IMR-90 (cell line): ENCODE measurements at regions not wholly inside any gene's neighbourhood (a gene's known extent, or its start where the extent isn't known, plus 50 kb on each side); places are given as distances from the start of the nearest gene placed in this dataset.

ENCODE experiments used
- ATAC-seq: fragments of 200-7000 bp; cut with Tn5 transposase; 2 replicates; pipeline ENCODE4 v1.9.1; 2020; ENCODE audit warnings: low read depth, mild to moderate bottlenecking, moderate library complexity
- BruUV-seq: library from RNA; stranded (reverse); fragments of 400-500 nt; replicated peaks from 2 replicates; lab custom pipeline; 2021; lab: Mats Ljungman, UMichigan
- CTCF ChIA-PET: fragments of 300-600 bp; formaldehyde crosslinking; extraction: SDS; loops from one replicate; lab custom pipeline; 2021; ENCODE audit warnings: antibody characterized with exemption; lab: Yijun Ruan, JAX
- POLR2A ChIA-PET: fragments of 300-600 bp; sonication (Branson Sonifier 250); formaldehyde crosslinking; loops from one replicate; lab custom pipeline; 2022; ENCODE audit warnings: antibody characterized with exemption; ENCODE audit not compliant: unreplicated experiment; lab: Charles Lee
- DNase-seq: peaks from one replicate; pipeline ENCODE4 v3.0.0; 2013
- H2AFZ ChIP-seq: replicated peaks from 2 replicates; pipeline ENCODE3; 2013; ENCODE audit warnings: low read length, mild to moderate bottlenecking; ENCODE audit not compliant: poor library complexity
- H2AK5ac ChIP-seq: 2 replicates; pipeline ENCODE4 v1.6.1; 2013; ENCODE audit warnings: low read depth, low read length, inconsistent platforms
- H2AK9ac ChIP-seq: replicated peaks from 2 replicates; pipeline ENCODE3; 2013; ENCODE audit warnings: mild to moderate bottlenecking, low read depth, low read length, moderate library complexity; ENCODE audit not compliant: poor library complexity
- H2BK120ac ChIP-seq: 2 replicates; pipeline ENCODE4 v1.6.1; 2013; ENCODE audit warnings: low read depth, low read length, inconsistent platforms
- H2BK15ac ChIP-seq: 3 replicates; pipeline ENCODE4 v1.6.1; 2013; ENCODE audit warnings: low read depth, low read length, inconsistent platforms
- H2BK20ac ChIP-seq: 2 replicates; pipeline ENCODE4 v1.6.1; 2013; ENCODE audit warnings: low read depth, mild to moderate bottlenecking, inconsistent platforms, low read length, moderate library complexity
- H2BK5ac ChIP-seq: 2 replicates; pipeline ENCODE4 v1.6.1; 2013; ENCODE audit warnings: mild to moderate bottlenecking, low read depth, low read length, inconsistent platforms; ENCODE audit not compliant: poor library complexity, severe bottlenecking
- H3K14ac ChIP-seq: replicated peaks from 2 replicates; pipeline ENCODE4 v1.6.1; 2013; ENCODE audit warnings: low read depth, low read length, inconsistent platforms
- H3K18ac ChIP-seq: 2 replicates; pipeline ENCODE4 v1.6.1; 2013; ENCODE audit warnings: low read depth, low read length, control low read depth
- H3K23ac ChIP-seq: 2 replicates; pipeline ENCODE4 v1.6.1; 2013; ENCODE audit warnings: low read depth, low read length, inconsistent platforms
- H3K27ac ChIP-seq: 2 replicates; pipeline ENCODE4 v1.5.1; 2013; ENCODE audit warnings: mild to moderate bottlenecking, control low read depth, low read length; ENCODE audit not compliant: insufficient read depth
- H3K27me3 ChIP-seq: 2 replicates; pipeline ENCODE4 v1.6.1; 2013; ENCODE audit warnings: low read length; ENCODE audit not compliant: control insufficient read depth, insufficient read depth
- H3K36me3 ChIP-seq: 2 replicates; pipeline ENCODE4 v1.6.1; 2013; ENCODE audit warnings: low read length, mixed read lengths; ENCODE audit not compliant: control insufficient read depth, insufficient read depth
- H3K4ac ChIP-seq: 2 replicates; pipeline ENCODE4 v1.6.1; 2013; ENCODE audit warnings: low read depth, low read length, inconsistent platforms
- H3K4me1 ChIP-seq: 2 replicates; pipeline ENCODE4 v1.6.1; 2013; ENCODE audit warnings: low read length, mixed read lengths; ENCODE audit not compliant: control insufficient read depth, insufficient read depth
- H3K4me2 ChIP-seq: 2 replicates; pipeline ENCODE4 v1.6.1; 2013; ENCODE audit warnings: low read depth, mild to moderate bottlenecking, control low read depth, low read length, moderate library complexity
- H3K4me3 ChIP-seq: 2 replicates; pipeline ENCODE4 v1.5.1; 2013; ENCODE audit warnings: low read depth, mild to moderate bottlenecking, control low read depth, low read length, moderate library complexity; ENCODE audit not compliant: insufficient read depth
- H3K56ac ChIP-seq: 2 replicates; pipeline ENCODE4 v1.6.1; 2013; ENCODE audit warnings: low read length, inconsistent platforms; ENCODE audit not compliant: insufficient read depth; ENCODE audit errors: extremely low read depth
- H3K79me1 ChIP-seq, 2 experiments: 2 replicates each; pipeline ENCODE4 v1.6.1; 2013; ENCODE audit warnings: low read length in 2 of 2, inconsistent platforms in 1 of 2, low read depth in 1 of 2
- H3K9ac ChIP-seq: 2 replicates; pipeline ENCODE4 v1.6.1; 2013; ENCODE audit warnings: low read depth, low read length, control low read depth
- H3K9me1 ChIP-seq: 2 replicates; pipeline ENCODE4 v1.6.1; 2013; ENCODE audit warnings: low read length, inconsistent platforms; ENCODE audit not compliant: insufficient read depth
- H3K9me3 ChIP-seq: 2 replicates; pipeline ENCODE4 v1.6.1; 2013; ENCODE audit warnings: low read length; ENCODE audit not compliant: control insufficient read depth, insufficient read depth
- H4K20me1 ChIP-seq: 2 replicates; pipeline ENCODE4 v1.6.1; 2013; ENCODE audit warnings: low read length, inconsistent platforms; ENCODE audit not compliant: insufficient read depth
- H4K5ac ChIP-seq: 2 replicates; pipeline ENCODE4 v1.6.1; 2013; ENCODE audit warnings: mild to moderate bottlenecking, low read depth, low read length, control low read depth
- H4K8ac ChIP-seq, 2 experiments: 2 replicates each; pipeline ENCODE4 v1.6.1; 2013; ENCODE audit warnings: low read depth in 2 of 2, low read length in 2 of 2, control low read depth in 1 of 2, inconsistent platforms in 1 of 2
- H4K91ac ChIP-seq: 2 replicates; pipeline ENCODE4 v1.6.1; 2013; ENCODE audit warnings: low read depth, low read length, inconsistent platforms; ENCODE audit not compliant: insufficient read depth
- BHLHE40 ChIP-seq: fragments of 150-350 bp; IDR thresholded peaks from 2 replicates; pipeline ENCODE4 v1.6.1; 2016; ENCODE audit warnings: mild to moderate bottlenecking, low read depth, low read length
- CEBPB ChIP-seq: IDR thresholded peaks from 2 replicates; pipeline ENCODE4 v1.6.1; 2012; ENCODE audit warnings: low read depth, low read length, improper control_type of control experiment
- CHD1 ChIP-seq: IDR thresholded peaks from 2 replicates; pipeline ENCODE4 v1.6.1; 2012; ENCODE audit warnings: low read depth, low read length, improper control_type of control experiment
- CTCF ChIP-seq: conservative IDR thresholded peaks from 2 replicates; pipeline ENCODE4 v1.5.1; 2012; ENCODE audit warnings: mild to moderate bottlenecking, low read depth, low read length, improper control_type of control experiment
- ELK1 ChIP-seq: fragments of 150-350 bp; IDR thresholded peaks from 2 replicates; pipeline ENCODE4 v1.6.1; 2016; ENCODE audit warnings: low read depth, mild to moderate bottlenecking, low read length, moderate library complexity, borderline replicate concordance
- FOS ChIP-seq: fragments of 150-350 bp; IDR thresholded peaks from 2 replicates; pipeline ENCODE4 v1.6.1; 2016; ENCODE audit warnings: low read depth, low read length
- MAZ ChIP-seq: IDR thresholded peaks from 2 replicates; pipeline ENCODE4 v1.6.1; 2012; ENCODE audit warnings: low read depth, mild to moderate bottlenecking, low read length, improper control_type of control experiment, moderate library complexity, borderline replicate concordance
- MXI1 ChIP-seq: IDR thresholded peaks from 2 replicates; pipeline ENCODE4 v1.6.1; 2012; ENCODE audit warnings: low read depth, mild to moderate bottlenecking, low read length, moderate library complexity, borderline replicate concordance
- NFE2L2 ChIP-seq: fragments of 150-350 bp; IDR thresholded peaks from 2 replicates; pipeline ENCODE4 v1.6.1; 2016; ENCODE audit warnings: low read depth, mild to moderate bottlenecking, low read length
- POLR2A ChIP-seq: IDR thresholded peaks from 2 replicates; pipeline ENCODE4 v1.6.1; 2012; ENCODE audit warnings: mild to moderate bottlenecking, low read depth, low read length
- RAD21 ChIP-seq: IDR thresholded peaks from 2 replicates; pipeline ENCODE4 v1.6.1; 2012; ENCODE audit warnings: low read length, improper control_type of control experiment
- RCOR1 ChIP-seq: IDR thresholded peaks from 2 replicates; pipeline ENCODE4 v1.6.1; 2012; ENCODE audit warnings: mild to moderate bottlenecking, low read length, improper control_type of control experiment; ENCODE audit not compliant: insufficient replicate concordance
- RFX5 ChIP-seq: IDR thresholded peaks from 2 replicates; pipeline ENCODE4 v1.8.0; 2012; ENCODE audit warnings: low read depth, mild to moderate bottlenecking, low read length, moderate library complexity
- SMC3 ChIP-seq: fragments of 150-350 bp; IDR thresholded peaks from 2 replicates; pipeline ENCODE4 v1.6.1; 2016; ENCODE audit warnings: low read depth, mild to moderate bottlenecking, antibody characterized with exemption, low read length, moderate library complexity
- USF2 ChIP-seq: fragments of 150-350 bp; IDR thresholded peaks from 2 replicates; pipeline ENCODE4 v1.6.1; 2017; ENCODE audit warnings: mild to moderate bottlenecking, antibody characterized with exemption, low read length, low read depth
- whole genome bisulfite sequencing, 2 experiments: methylation state at CpG; one replicate each; pipeline versions ENCODE4 v1.1.5 to v1.1.7; 2013; ENCODE audit warnings: missing lambda C conversion rate in 2 of 2; ENCODE audit not compliant: insufficient read length in 1 of 2; ENCODE audit errors: extremely low coverage in 2 of 2; 5-methylcytosine and 5-hydroxymethylcytosine counted together
- dilution Hi-C: fragments of 300-500 bp; cut with HindIII; formaldehyde crosslinking; loops from one replicate; pipeline ENCODE4 v1.14.3; 2018; ENCODE audit warnings: low sequenced_read_pairs; ENCODE audit not compliant: unreplicated experiment
- in situ Hi-C: fragments of 300-500 bp; cut with MboI; formaldehyde crosslinking; loops from 3 replicates; pipeline ENCODE4 v1.14.3; 2019; ENCODE audit warnings: low sequenced_read_pairs, inconsistent platforms, mixed read lengths
- intact Hi-C: fragments of 100-400 bp; cut with micrococcal nuclease; formaldehyde crosslinking; loops from 2 replicates; pipeline ENCODE4 v1.10.0; 2022

- Histone ChIP-seq H3K4ac (no peak overlapping the region), H2AK5ac (no peak overlapping the region), H3K56ac (no peak overlapping the region), H3K14ac (no peak overlapping the region), H2AK9ac (no peak overlapping the region), H3K4me1 (no peaks in the 10 kb centered on the region), H4K91ac (no peak overlapping the region), H2BK5ac (no peak overlapping the region), H3K9ac (no peak overlapping the region), H2AFZ (no peak overlapping the region), H2BK20ac (no peak overlapping the region), H3K4me2 (no peak overlapping the region), H3K27me3 (no peaks in the 10 kb centered on the region), H4K20me1 (no peaks in the 10 kb centered on the region), H3K9me3 (0 out of 2 replicates have a peak, but pooled peaks cover 2% of the 10 kb centered on the region), H3K27ac (no peak overlapping the region), H2BK15ac (no peak overlapping the region), H4K5ac (no peak overlapping the region), H3K36me3 (no peaks in the 10 kb centered on the region), H3K9me1 (no peaks in the 10 kb centered on the region), H3K4me3 (no peak overlapping the region), H3K23ac (no peak overlapping the region), H3K18ac (no peak overlapping the region), H2BK120ac (no peak overlapping the region), H3K79me1 (no peaks in the 10 kb centered on the region), H4K8ac (no peak overlapping the region)
- ATAC-seq (no peak), DNase-seq (no peak)
- TF ChIP-seq SMC3 (no peak), USF2 (no peak), ELK1 (no peak), CEBPB (no peak), RFX5 (no peak), RAD21 (no peak), MAZ (no peak), POLR2A (no peak), NFE2L2 (no peak), MXI1 (no peak), BHLHE40 (no peak), CTCF (no peak), RCOR1 (no peak), CHD1 (no peak), FOS (no peak)
- WGBS, 2 experiments = no CpG with 5 or more reads among the region's 10 CpGs
- dilution Hi-C loops = no loop called here
- ChIA-PET CTCF (no interaction called here), POLR2A (no interaction called here)
- intact Hi-C loops = no loop called here
- in situ Hi-C loops = no loop called here
- BruUV-seq = no TSS peak
Measured at GRCh38 chr3:76873532-76874242, 166.2 kb upstream of the ROBO2 start.
